ENCODE measurements at regions not wholly inside any gene's neighbourhood (a gene's known extent, or its start where the extent isn't known, plus 50 kb on each side); places are given as distances from the start of the nearest gene placed in this dataset.

- no peak for TF ChIP-seq CTCF (IDR thresholded peaks at IDR 0.05)
- Histone ChIP-seq H3K4me3 (no peak overlapping the region), H3K27me3 (no peaks in the 10 kb centered on the region), H3K36me3 (no peaks in the 10 kb centered on the region), H3K9me3 (peaks cover 0 to 42% of the 10 kb centered on the region in 2 donors), H3K27ac (no peak overlapping the region), H3K4me1 (no peaks in the 10 kb centered on the region)
- no peak for DNase-seq (ENCODE audit: low spot score)
Observed at GRCh38 chr20:56986476-56986875, 280.0 kb downstream of the BMP7 start.

GRCh38 chr20:56986931-56987720, 279.3 kb downstream of the BMP7 start:
- no peak for DNase-seq (ENCODE audit: low spot score)
- Histone ChIP-seq H3K27me3 (no peaks in the 10 kb centered on the region), H3K27ac (no peak overlapping the region), H3K4me3 (no peak overlapping the region), H3K9me3 (peaks cover 0 to 42% of the 10 kb centered on the region in 2 donors), H3K36me3 (no peaks in the 10 kb centered on the region), H3K4me1 (no peaks in the 10 kb centered on the region)
- no peak for TF ChIP-seq CTCF (IDR thresholded peaks at IDR 0.05)

- H3K36me3 ChIP-seq, result no peaks in the 10 kb centered on the region
- DNase-seq (ENCODE audit: low spot score), result no peak
- no peak overlapping the region for H3K4me3 ChIP-seq
- no peaks in the 10 kb centered on the region for H3K4me1 ChIP-seq
- no peak overlapping the region for H3K27ac ChIP-seq
- peaks cover 0 to 42% of the 10 kb centered on the region in 2 donors for H3K9me3 ChIP-seq
- TF ChIP-seq CTCF (IDR thresholded peaks at IDR 0.05), result no peak
- no peaks in the 10 kb centered on the region for H3K27me3 ChIP-seq
Observed at GRCh38 chr20:56987986-56988385, 278.5 kb downstream of the BMP7 start.

GRCh38 chr20:56988446-56988845, 278.0 kb downstream of the BMP7 start:
- no peaks in the 10 kb centered on the region for H3K36me3 ChIP-seq
- no peak for DNase-seq (ENCODE audit: low spot score)
- H3K27me3 ChIP-seq, result no peaks in the 10 kb centered on the region

GRCh38 chr20:56989516-56989915, 276.9 kb downstream of the BMP7 start:
- Histone ChIP-seq H3K4me1 (no peaks in the 10 kb centered on the region), H3K36me3 (no peaks in the 10 kb centered on the region), H3K27me3 (no peaks in the 10 kb centered on the region), H3K9me3 (peaks cover 0 to 29% of the 10 kb centered on the region in 2 donors), H3K27ac (no peak overlapping the region), H3K4me3 (no peak overlapping the region)
- TF ChIP-seq CTCF (IDR thresholded peaks at IDR 0.05), result no peak
- DNase-seq (ENCODE audit: low spot score), result no peak

More at GRCh38 chr20:56988446-56988845, 278.0 kb downstream of the BMP7 start:
- Histone ChIP-seq H3K4me1 (no peaks in the 10 kb centered on the region), H3K4me3 (no peak overlapping the region), H3K27ac (no peak overlapping the region), H3K9me3 (peaks cover 0 to 39% of the 10 kb centered on the region in 2 donors)
- no peak for TF ChIP-seq CTCF (IDR thresholded peaks at IDR 0.05)
